PC-9 (cell line): ENCODE measurements at regions not wholly inside any gene's neighbourhood (a gene's known extent, or its start where the extent isn't known, plus 50 kb on each side); places are given as distances from the start of the nearest gene placed in this dataset.

Source experiments
- EZH2 ChIP-seq: fragments of 200-600 bp; sonication (generic); IDR thresholded peaks from 2 replicates; pipeline ENCODE4 v1.8.0; 2017; ENCODE audit warnings: antibody characterized with exemption, low read depth
- TF ChIP-seq, protein P1 (sequence below): fragments of 200-600 bp; sonication (generic); conservative IDR thresholded peaks from 2 replicates; pipeline ENCODE4 v1.6.1; 2017; ENCODE audit warnings: mixed run types, antibody characterized with exemption, mild to moderate bottlenecking, moderate library complexity

DNA sequence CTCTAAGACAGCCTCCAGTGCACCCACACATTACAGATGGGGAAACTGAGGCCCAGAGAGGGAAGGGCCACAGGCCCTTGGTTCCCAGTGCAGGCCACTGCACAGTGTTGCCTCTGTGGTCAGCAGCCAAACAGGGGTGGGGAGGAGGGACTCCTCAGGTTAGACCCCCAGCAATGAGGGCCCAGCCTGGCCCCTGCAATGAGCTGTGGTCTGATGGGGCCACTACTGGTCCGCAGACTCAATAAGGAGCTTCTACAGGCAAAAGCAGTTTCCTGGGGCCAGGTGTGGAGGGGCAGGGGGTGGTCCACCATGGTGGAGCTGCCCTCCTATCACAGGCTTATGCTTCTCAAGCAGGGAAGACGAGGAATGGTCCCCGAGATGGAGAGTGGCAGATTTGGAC, 87.6 kb downstream of the HS1BP3 start:
- TF ChIP-seq, protein P1, sequence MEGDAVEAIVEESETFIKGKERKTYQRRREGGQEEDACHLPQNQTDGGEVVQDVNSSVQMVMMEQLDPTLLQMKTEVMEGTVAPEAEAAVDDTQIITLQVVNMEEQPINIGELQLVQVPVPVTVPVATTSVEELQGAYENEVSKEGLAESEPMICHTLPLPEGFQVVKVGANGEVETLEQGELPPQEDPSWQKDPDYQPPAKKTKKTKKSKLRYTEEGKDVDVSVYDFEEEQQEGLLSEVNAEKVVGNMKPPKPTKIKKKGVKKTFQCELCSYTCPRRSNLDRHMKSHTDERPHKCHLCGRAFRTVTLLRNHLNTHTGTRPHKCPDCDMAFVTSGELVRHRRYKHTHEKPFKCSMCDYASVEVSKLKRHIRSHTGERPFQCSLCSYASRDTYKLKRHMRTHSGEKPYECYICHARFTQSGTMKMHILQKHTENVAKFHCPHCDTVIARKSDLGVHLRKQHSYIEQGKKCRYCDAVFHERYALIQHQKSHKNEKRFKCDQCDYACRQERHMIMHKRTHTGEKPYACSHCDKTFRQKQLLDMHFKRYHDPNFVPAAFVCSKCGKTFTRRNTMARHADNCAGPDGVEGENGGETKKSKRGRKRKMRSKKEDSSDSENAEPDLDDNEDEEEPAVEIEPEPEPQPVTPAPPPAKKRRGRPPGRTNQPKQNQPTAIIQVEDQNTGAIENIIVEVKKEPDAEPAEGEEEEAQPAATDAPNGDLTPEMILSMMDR: no peak
- no peak for TF ChIP-seq EZH2
